ENCODE measurements at regions not wholly inside any gene's neighbourhood (a gene's known extent, or its start where the extent isn't known, plus 50 kb on each side); places are given as distances from the start of the nearest gene placed in this dataset.

- no peak overlapping the region for H3K9ac ChIP-seq (ENCODE audit: low read length)
- no peaks in the 10 kb centered on the region for H3K27me3 ChIP-seq (ENCODE audit: control insufficient read depth, insufficient read depth, low read length)
- no peak overlapping the region for H3K4me3 ChIP-seq (ENCODE audit: low read length)
- H3K36me3 ChIP-seq (ENCODE audit: control insufficient read depth, insufficient read depth, low read length) = no peaks in the 10 kb centered on the region
- no peaks in the 10 kb centered on the region for H3K9me3 ChIP-seq (ENCODE audit: control insufficient read depth, low read length)
- no peaks in the 10 kb centered on the region for H3K4me1 ChIP-seq (ENCODE audit: control insufficient read depth, insufficient read depth, low read length)
Measured at GRCh38 chr15:93866948-93867347, 364.4 kb upstream of the MCTP2 start.

GRCh38 chr15:93866476-93866875, 364.9 kb upstream of the MCTP2 start:
- no peak overlapping the region for H3K4me3 ChIP-seq (ENCODE audit: low read length)
- H3K36me3 ChIP-seq (ENCODE audit: control insufficient read depth, insufficient read depth, low read length) = no peaks in the 10 kb centered on the region
- no peak overlapping the region for H3K9ac ChIP-seq (ENCODE audit: low read length)
- no peaks in the 10 kb centered on the region for H3K9me3 ChIP-seq (ENCODE audit: control insufficient read depth, low read length)
- H3K4me1 ChIP-seq (ENCODE audit: control insufficient read depth, insufficient read depth, low read length) = no peaks in the 10 kb centered on the region
- H3K27me3 ChIP-seq (ENCODE audit: control insufficient read depth, insufficient read depth, low read length) = no peaks in the 10 kb centered on the region

- Histone ChIP-seq H3K4me3 (ENCODE audit: low read length) (no peak overlapping the region), H3K4me1 (ENCODE audit: control insufficient read depth, insufficient read depth, low read length) (no peaks in the 10 kb centered on the region), H3K27me3 (ENCODE audit: control insufficient read depth, insufficient read depth, low read length) (no peaks in the 10 kb centered on the region)
Measured at GRCh38 chr15:93865586-93865985, 365.8 kb upstream of the MCTP2 start.

GRCh38 chr15:93862791-93863190, 368.6 kb upstream of the MCTP2 start:
- no peak overlapping the region for H3K4me3 ChIP-seq (ENCODE audit: low read length)
- H3K9me3 ChIP-seq (ENCODE audit: control insufficient read depth, low read length) = no peaks in the 10 kb centered on the region
- no peaks in the 10 kb centered on the region for H3K36me3 ChIP-seq (ENCODE audit: control insufficient read depth, insufficient read depth, low read length)
- no peak overlapping the region for H3K9ac ChIP-seq (ENCODE audit: low read length)
- H3K27me3 ChIP-seq (ENCODE audit: control insufficient read depth, insufficient read depth, low read length) = no peaks in the 10 kb centered on the region
- no peaks in the 10 kb centered on the region for H3K4me1 ChIP-seq (ENCODE audit: control insufficient read depth, insufficient read depth, low read length)

More at GRCh38 chr15:93865586-93865985, 365.8 kb upstream of the MCTP2 start:
- H3K9me3 ChIP-seq (ENCODE audit: control insufficient read depth, low read length) = no peaks in the 10 kb centered on the region
- no peaks in the 10 kb centered on the region for H3K36me3 ChIP-seq (ENCODE audit: control insufficient read depth, insufficient read depth, low read length)
- no peak overlapping the region for H3K9ac ChIP-seq (ENCODE audit: low read length)

- Histone ChIP-seq H3K27me3 (ENCODE audit: control insufficient read depth, insufficient read depth, low read length) (no peaks in the 10 kb centered on the region), H3K9ac (ENCODE audit: low read length) (no peak overlapping the region), H3K36me3 (ENCODE audit: control insufficient read depth, insufficient read depth, low read length) (no peaks in the 10 kb centered on the region), H3K4me1 (ENCODE audit: control insufficient read depth, insufficient read depth, low read length) (no peaks in the 10 kb centered on the region), H3K4me3 (ENCODE audit: low read length) (no peak overlapping the region), H3K9me3 (ENCODE audit: control insufficient read depth, low read length) (no peaks in the 10 kb centered on the region)
Measured at GRCh38 chr15:93861956-93862741, 369.2 kb upstream of the MCTP2 start.

GRCh38 chr15:93861413-93861812, 369.9 kb upstream of the MCTP2 start:
- Histone ChIP-seq H3K4me1 (ENCODE audit: control insufficient read depth, insufficient read depth, low read length) (no peaks in the 10 kb centered on the region), H3K36me3 (ENCODE audit: control insufficient read depth, insufficient read depth, low read length) (no peaks in the 10 kb centered on the region), H3K9ac (ENCODE audit: low read length) (no peak overlapping the region), H3K27me3 (ENCODE audit: control insufficient read depth, insufficient read depth, low read length) (no peaks in the 10 kb centered on the region), H3K9me3 (ENCODE audit: control insufficient read depth, low read length) (no peaks in the 10 kb centered on the region), H3K4me3 (ENCODE audit: low read length) (no peak overlapping the region)

- no peaks in the 10 kb centered on the region for H3K9me3 ChIP-seq (ENCODE audit: control insufficient read depth, low read length)
- H3K9ac ChIP-seq (ENCODE audit: low read length) = no peak overlapping the region
- no peaks in the 10 kb centered on the region for H3K36me3 ChIP-seq (ENCODE audit: control insufficient read depth, insufficient read depth, low read length)
- no peaks in the 10 kb centered on the region for H3K27me3 ChIP-seq (ENCODE audit: control insufficient read depth, insufficient read depth, low read length)
- no peak overlapping the region for H3K4me3 ChIP-seq (ENCODE audit: low read length)
- no peaks in the 10 kb centered on the region for H3K4me1 ChIP-seq (ENCODE audit: control insufficient read depth, insufficient read depth, low read length)
Measured at GRCh38 chr15:93860701-93861100, 370.7 kb upstream of the MCTP2 start.

- H3K4me1 ChIP-seq (ENCODE audit: control insufficient read depth, insufficient read depth, low read length) = no peaks in the 10 kb centered on the region
- H3K36me3 ChIP-seq (ENCODE audit: control insufficient read depth, insufficient read depth, low read length) = no peaks in the 10 kb centered on the region
- no peak overlapping the region for H3K9ac ChIP-seq (ENCODE audit: low read length)
- no peak overlapping the region for H3K4me3 ChIP-seq (ENCODE audit: low read length)
- no peaks in the 10 kb centered on the region for H3K9me3 ChIP-seq (ENCODE audit: control insufficient read depth, low read length)
- H3K27me3 ChIP-seq (ENCODE audit: control insufficient read depth, insufficient read depth, low read length) = no peaks in the 10 kb centered on the region
Measured at GRCh38 chr15:93859176-93859575, 372.2 kb upstream of the MCTP2 start.

GRCh38 chr15:93855181-93855826, 376.1 kb upstream of the MCTP2 start:
- no peak overlapping the region for H3K4me3 ChIP-seq (ENCODE audit: low read length)
- no peaks in the 10 kb centered on the region for H3K27me3 ChIP-seq (ENCODE audit: control insufficient read depth, insufficient read depth, low read length)
- H3K36me3 ChIP-seq (ENCODE audit: control insufficient read depth, insufficient read depth, low read length) = no peaks in the 10 kb centered on the region
- no peaks in the 10 kb centered on the region for H3K4me1 ChIP-seq (ENCODE audit: control insufficient read depth, insufficient read depth, low read length)
- H3K9ac ChIP-seq (ENCODE audit: low read length) = no peak overlapping the region
- H3K9me3 ChIP-seq (ENCODE audit: control insufficient read depth, low read length) = no peaks in the 10 kb centered on the region

GRCh38 chr15:93854088-93854487, 377.3 kb upstream of the MCTP2 start:
- Histone ChIP-seq H3K9ac (ENCODE audit: low read length) (no peak overlapping the region), H3K4me3 (ENCODE audit: low read length) (no peak overlapping the region), H3K27me3 (ENCODE audit: control insufficient read depth, insufficient read depth, low read length) (no peaks in the 10 kb centered on the region), H3K4me1 (ENCODE audit: control insufficient read depth, insufficient read depth, low read length) (no peaks in the 10 kb centered on the region), H3K36me3 (ENCODE audit: control insufficient read depth, insufficient read depth, low read length) (no peaks in the 10 kb centered on the region), H3K9me3 (ENCODE audit: control insufficient read depth, low read length) (no peaks in the 10 kb centered on the region)

- H3K9me3 ChIP-seq (ENCODE audit: control insufficient read depth, low read length) = no peaks in the 10 kb centered on the region
- H3K27me3 ChIP-seq (ENCODE audit: control insufficient read depth, insufficient read depth, low read length) = no peaks in the 10 kb centered on the region
- no peak overlapping the region for H3K9ac ChIP-seq (ENCODE audit: low read length)
- H3K4me1 ChIP-seq (ENCODE audit: control insufficient read depth, insufficient read depth, low read length) = no peaks in the 10 kb centered on the region
- no peak overlapping the region for H3K4me3 ChIP-seq (ENCODE audit: low read length)
- H3K36me3 ChIP-seq (ENCODE audit: control insufficient read depth, insufficient read depth, low read length) = no peaks in the 10 kb centered on the region
Measured at GRCh38 chr15:93852761-93853160, 378.6 kb upstream of the MCTP2 start.

GRCh38 chr15:93848490-93848889, 382.9 kb upstream of the MCTP2 start:
- Histone ChIP-seq H3K36me3 (ENCODE audit: control insufficient read depth, insufficient read depth, low read length) (no peaks in the 10 kb centered on the region), H3K9ac (ENCODE audit: low read length) (no peak overlapping the region), H3K4me1 (ENCODE audit: control insufficient read depth, insufficient read depth, low read length) (no peaks in the 10 kb centered on the region), H3K9me3 (ENCODE audit: control insufficient read depth, low read length) (no peaks in the 10 kb centered on the region), H3K27me3 (ENCODE audit: control insufficient read depth, insufficient read depth, low read length) (no peaks in the 10 kb centered on the region), H3K4me3 (ENCODE audit: low read length) (no peak overlapping the region)

Measured in mucosa of stomach (tissue), 1 donor.